HG03135 (cell line): ENCODE measurements at regions not wholly inside any gene's neighbourhood (a gene's known extent, or its start where the extent isn't known, plus 50 kb on each side); places are given as distances from the start of the nearest gene placed in this dataset.
"Not testable (repeated sequence)": the region's sequence is repeated elsewhere in the genome, so short reads cannot be mapped to it uniquely, and the experiment has no call there.

Experiments
- ATAC-seq: cut with Tn5 transposase; IDR thresholded peaks from one replicate; pipeline ENCODE4 v1.9.1; 2021; ENCODE audit warnings: mild to moderate bottlenecking, moderate library complexity; ENCODE audit not compliant: unreplicated experiment

GRCh38 chr10:76815505-76815904 is 822.1 kb downstream of the KCNMA1 start:
- ATAC-seq: not testable (repeated sequence)

GRCh38 chr10:76811430-76811829 is 826.2 kb downstream of the KCNMA1 start:
- no peak for ATAC-seq

GRCh38 chr10:76788452-76788811 is 849.2 kb downstream of the KCNMA1 start:
- no peak for ATAC-seq

GRCh38 chr10:76787746-76788451 is 849.7 kb downstream of the KCNMA1 start:
- ATAC-seq: no peak

- no peak for ATAC-seq
Observed at GRCh38 chr10:76786504-76787072, 851.0 kb downstream of the KCNMA1 start.

- ATAC-seq: no peak
Observed at GRCh38 chr10:76784076-76784475, 853.5 kb downstream of the KCNMA1 start.

- ATAC-seq: no peak
Observed at GRCh38 chr10:76779796-76780301, 857.8 kb downstream of the KCNMA1 start.

- no peak for ATAC-seq
Observed at GRCh38 chr10:76778914-76779795, 858.5 kb downstream of the KCNMA1 start.

GRCh38 chr10:76774987-76775603 is 862.5 kb downstream of the KCNMA1 start:
- no peak for ATAC-seq

- no peak for ATAC-seq
Observed at GRCh38 chr10:76769582-76769981, 868.0 kb downstream of the KCNMA1 start.

GRCh38 chr10:76769161-76769560 is 868.4 kb downstream of the KCNMA1 start:
- ATAC-seq: no peak

- ATAC-seq: no peak
Observed at GRCh38 chr10:76766682-76767081, 870.9 kb downstream of the KCNMA1 start.

- not testable (repeated sequence) for ATAC-seq
Observed at GRCh38 chr10:76764921-76765320, 872.7 kb downstream of the KCNMA1 start.

- no peak for ATAC-seq
Observed at GRCh38 chr10:76764177-76764576, 873.4 kb downstream of the KCNMA1 start.

GRCh38 chr10:76763376-76763775 is 874.2 kb downstream of the KCNMA1 start:
- ATAC-seq: no peak

GRCh38 chr10:76759681-76760080 is 877.9 kb downstream of the KCNMA1 start:
- ATAC-seq: no peak

- ATAC-seq: no peak
Observed at GRCh38 chr10:76743169-76743568, 894.4 kb downstream of the KCNMA1 start.

GRCh38 chr10:76740514-76740913 is 897.1 kb downstream of the KCNMA1 start:
- no peak for ATAC-seq

GRCh38 chr10:76738991-76739390 is 898.6 kb downstream of the KCNMA1 start:
- no peak for ATAC-seq

GRCh38 chr10:76736815-76737618 is 900.6 kb downstream of the KCNMA1 start:
- no peak for ATAC-seq
